IPS-15b (cell line): ENCODE measurements at regions not wholly inside any gene's neighbourhood (a gene's known extent, or its start where the extent isn't known, plus 50 kb on each side); places are given as distances from the start of the nearest gene placed in this dataset.
"Not testable (repeated sequence)": the region's sequence is repeated elsewhere in the genome, so short reads cannot be mapped to it uniquely, and the experiment has no call there.

Experiments
- H3K27me3 ChIP-seq: one replicate; pipeline ENCODE4 v1.6.1; 2013; ENCODE audit warnings: low read length; ENCODE audit not compliant: control insufficient read depth, insufficient read depth
- H3K36me3 ChIP-seq: one replicate; pipeline ENCODE4 v1.6.1; 2013; ENCODE audit warnings: low read length; ENCODE audit not compliant: control insufficient read depth, insufficient read depth
- H3K4me1 ChIP-seq: one replicate; pipeline ENCODE4 v1.6.1; 2013; ENCODE audit warnings: mild to moderate bottlenecking, low read length; ENCODE audit not compliant: control insufficient read depth, insufficient read depth
- H3K4me3 ChIP-seq: one replicate; pipeline ENCODE4 v1.5.1; 2013; ENCODE audit warnings: low read depth, low read length
- H3K9ac ChIP-seq: one replicate; pipeline ENCODE4 v1.6.1; 2013; ENCODE audit warnings: low read depth, mild to moderate bottlenecking, low read length
- H3K9me3 ChIP-seq: one replicate; pipeline ENCODE4 v1.6.1; 2013; ENCODE audit warnings: mild to moderate bottlenecking, low read length; ENCODE audit not compliant: control insufficient read depth, insufficient read depth

- no peaks in the 10 kb centered on the region for H3K27me3 ChIP-seq
- no peaks in the 10 kb centered on the region for H3K9me3 ChIP-seq
- no peak overlapping the region for H3K4me3 ChIP-seq
- H3K4me1 ChIP-seq = no peaks in the 10 kb centered on the region
- no peak overlapping the region for H3K9ac ChIP-seq
- H3K36me3 ChIP-seq = no peaks in the 10 kb centered on the region
These were observed 564.6 kb downstream of the FLRT2 start for GRCh38 chr14:86094512-86094911.

- Histone ChIP-seq H3K4me1 (no peaks in the 10 kb centered on the region), H3K27me3 (no peaks in the 10 kb centered on the region), H3K9ac (no peak overlapping the region), H3K4me3 (no peak overlapping the region), H3K9me3 (no peaks in the 10 kb centered on the region), H3K36me3 (no peaks in the 10 kb centered on the region)
These were observed 561.9 kb downstream of the FLRT2 start for GRCh38 chr14:86091811-86092210.

GRCh38 chr14:86088156-86088555 lies 558.2 kb downstream of the FLRT2 start:
- H3K4me3 ChIP-seq = no peak overlapping the region
- no peaks in the 10 kb centered on the region for H3K27me3 ChIP-seq
- no peak overlapping the region for H3K9ac ChIP-seq
- H3K9me3 ChIP-seq = no peaks in the 10 kb centered on the region
- no peaks in the 10 kb centered on the region for H3K4me1 ChIP-seq
- no peaks in the 10 kb centered on the region for H3K36me3 ChIP-seq

GRCh38 chr14:86087377-86087776 lies 557.4 kb downstream of the FLRT2 start:
- Histone ChIP-seq H3K4me1 (no peaks in the 10 kb centered on the region), H3K36me3 (no peaks in the 10 kb centered on the region), H3K27me3 (no peaks in the 10 kb centered on the region), H3K9ac (no peak overlapping the region), H3K4me3 (no peak overlapping the region), H3K9me3 (no peaks in the 10 kb centered on the region)

- H3K36me3 ChIP-seq = no peaks in the 10 kb centered on the region
- no peak overlapping the region for H3K4me3 ChIP-seq
- H3K9ac ChIP-seq = no peak overlapping the region
- H3K27me3 ChIP-seq = no peaks in the 10 kb centered on the region
- no peaks in the 10 kb centered on the region for H3K9me3 ChIP-seq
- no peaks in the 10 kb centered on the region for H3K4me1 ChIP-seq
These were observed 557.0 kb downstream of the FLRT2 start for GRCh38 chr14:86086962-86087361.

GRCh38 chr14:86084097-86084496 lies 554.2 kb downstream of the FLRT2 start:
- Histone ChIP-seq H3K4me1 (no peaks in the 10 kb centered on the region), H3K9me3 (no peaks in the 10 kb centered on the region), H3K27me3 (no peaks in the 10 kb centered on the region), H3K36me3 (no peaks in the 10 kb centered on the region), H3K4me3 (no peak overlapping the region), H3K9ac (no peak overlapping the region)

- Histone ChIP-seq H3K27me3 (no peaks in the 10 kb centered on the region), H3K9me3 (no peaks in the 10 kb centered on the region), H3K9ac (no peak overlapping the region), H3K36me3 (no peaks in the 10 kb centered on the region), H3K4me1 (no peaks in the 10 kb centered on the region), H3K4me3 (no peak overlapping the region)
These were observed 553.7 kb downstream of the FLRT2 start for GRCh38 chr14:86083616-86084015.

- H3K9me3 ChIP-seq = no peaks in the 10 kb centered on the region
- H3K9ac ChIP-seq = no peak overlapping the region
- H3K4me3 ChIP-seq = no peak overlapping the region
- no peaks in the 10 kb centered on the region for H3K27me3 ChIP-seq
- H3K36me3 ChIP-seq = no peaks in the 10 kb centered on the region
- H3K4me1 ChIP-seq = no peaks in the 10 kb centered on the region
These were observed 542.4 kb downstream of the FLRT2 start for GRCh38 chr14:86072116-86072894.

- no peaks in the 10 kb centered on the region for H3K4me1 ChIP-seq
- no peaks in the 10 kb centered on the region for H3K9me3 ChIP-seq
- no peaks in the 10 kb centered on the region for H3K36me3 ChIP-seq
- no peak overlapping the region for H3K9ac ChIP-seq
- H3K4me3 ChIP-seq = no peak overlapping the region
- H3K27me3 ChIP-seq = no peaks in the 10 kb centered on the region
These were observed 536.7 kb downstream of the FLRT2 start for GRCh38 chr14:86066651-86067050.

- Histone ChIP-seq H3K9ac (no peak overlapping the region), H3K4me1 (no peaks in the 10 kb centered on the region), H3K36me3 (no peaks in the 10 kb centered on the region), H3K9me3 (no peaks in the 10 kb centered on the region), H3K27me3 (no peaks in the 10 kb centered on the region), H3K4me3 (no peak overlapping the region)
These were observed 535.5 kb downstream of the FLRT2 start for GRCh38 chr14:86065407-86065806.

- H3K9me3 ChIP-seq, H3K4me1 ChIP-seq, H3K4me3 ChIP-seq, H3K9ac ChIP-seq, H3K27me3 ChIP-seq, H3K36me3 ChIP-seq: not testable (repeated sequence)
These were observed 534.7 kb downstream of the FLRT2 start for GRCh38 chr14:86064595-86064994.

DNA sequence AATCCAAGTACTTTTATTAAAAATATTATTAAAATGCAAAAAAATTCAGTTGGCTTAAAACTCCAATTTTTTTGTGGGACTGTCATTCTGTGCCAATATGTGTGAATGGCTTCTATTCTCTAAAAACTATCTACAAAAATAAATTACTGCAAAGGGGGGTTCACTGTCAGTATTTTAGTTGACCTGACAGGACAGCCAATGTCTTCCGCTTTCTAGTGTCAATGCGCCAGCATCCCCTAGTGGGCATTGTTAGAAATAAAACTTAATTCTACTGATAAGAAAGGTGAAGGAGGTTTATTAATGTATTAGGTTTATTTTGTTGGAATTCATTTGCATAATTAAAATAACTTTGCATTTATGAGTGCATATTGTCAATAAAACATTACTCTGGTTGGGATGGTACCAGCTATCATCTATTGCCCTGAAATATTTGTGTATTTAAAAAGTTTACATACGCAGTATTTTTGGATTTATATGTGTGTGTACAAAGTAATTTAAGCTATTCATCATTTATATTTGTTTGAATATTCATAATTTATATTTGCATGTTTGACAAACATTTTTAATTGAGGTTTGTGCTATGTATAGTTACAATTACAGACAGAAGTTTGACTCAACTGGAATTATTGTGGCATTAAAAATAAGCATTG lies 527.2 kb downstream of the FLRT2 start:
- H3K4me1 ChIP-seq = no peaks in the 10 kb centered on the region
- H3K27me3 ChIP-seq = no peaks in the 10 kb centered on the region
- no peak overlapping the region for H3K9ac ChIP-seq
- no peak overlapping the region for H3K4me3 ChIP-seq
- H3K36me3 ChIP-seq = no peaks in the 10 kb centered on the region
- no peaks in the 10 kb centered on the region for H3K9me3 ChIP-seq
